ENCODE measurements at regions not wholly inside any gene's neighbourhood (a gene's known extent, or its start where the extent isn't known, plus 50 kb on each side); places are given as distances from the start of the nearest gene placed in this dataset.

DNA sequence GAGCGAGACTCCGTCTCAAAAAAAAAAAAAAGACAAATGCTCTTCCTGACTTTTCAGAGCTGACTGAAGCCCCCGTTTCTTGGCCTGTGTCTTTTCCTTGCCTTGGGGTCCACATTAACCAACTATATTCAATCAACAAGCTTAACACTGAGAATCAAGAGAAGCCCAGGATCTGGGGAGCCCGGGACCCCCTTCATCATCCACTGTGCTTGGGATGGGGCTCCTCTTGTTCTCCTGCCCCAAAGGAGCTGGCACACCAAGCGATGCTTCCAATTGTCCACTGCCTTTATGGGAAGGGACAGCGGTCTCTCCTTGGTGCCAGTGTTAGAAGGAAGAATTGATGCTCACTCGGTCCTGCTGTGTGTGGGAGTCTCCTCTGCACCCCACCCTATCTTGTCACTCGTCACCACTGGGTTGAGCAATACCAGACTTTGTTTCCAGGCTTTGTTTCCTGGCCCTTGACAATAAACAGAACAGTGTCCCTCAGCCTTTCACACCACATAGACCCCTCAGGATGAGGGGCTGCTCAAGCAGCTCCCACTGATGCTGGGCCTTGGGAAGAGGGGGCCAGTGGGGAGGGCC is 146.7 kb downstream of the KCNJ12 start:
- Histone ChIP-seq H3K27ac (ENCODE audit: low read depth, low read length) (no peak overlapping the region), H3K4me3 (ENCODE audit: low read depth in 1 of 2, low read length in 2 of 2) (no peak overlapping the region), H3K27me3 (ENCODE audit: control insufficient read depth in 1 of 2, insufficient read depth in 2 of 2, low read length in 2 of 2) (no peaks in the 10 kb centered on the region), H3K9ac (ENCODE audit: low read length) (no peak overlapping the region), H3K9me3 (ENCODE audit: low read length) (no peaks in the 10 kb centered on the region), H3K4me1 (ENCODE audit: insufficient read depth, low read length) (peaks cover 9% of the 10 kb centered on the region), H3K36me3 (ENCODE audit: insufficient read depth, low read length) (no peaks in the 10 kb centered on the region)

DNA sequence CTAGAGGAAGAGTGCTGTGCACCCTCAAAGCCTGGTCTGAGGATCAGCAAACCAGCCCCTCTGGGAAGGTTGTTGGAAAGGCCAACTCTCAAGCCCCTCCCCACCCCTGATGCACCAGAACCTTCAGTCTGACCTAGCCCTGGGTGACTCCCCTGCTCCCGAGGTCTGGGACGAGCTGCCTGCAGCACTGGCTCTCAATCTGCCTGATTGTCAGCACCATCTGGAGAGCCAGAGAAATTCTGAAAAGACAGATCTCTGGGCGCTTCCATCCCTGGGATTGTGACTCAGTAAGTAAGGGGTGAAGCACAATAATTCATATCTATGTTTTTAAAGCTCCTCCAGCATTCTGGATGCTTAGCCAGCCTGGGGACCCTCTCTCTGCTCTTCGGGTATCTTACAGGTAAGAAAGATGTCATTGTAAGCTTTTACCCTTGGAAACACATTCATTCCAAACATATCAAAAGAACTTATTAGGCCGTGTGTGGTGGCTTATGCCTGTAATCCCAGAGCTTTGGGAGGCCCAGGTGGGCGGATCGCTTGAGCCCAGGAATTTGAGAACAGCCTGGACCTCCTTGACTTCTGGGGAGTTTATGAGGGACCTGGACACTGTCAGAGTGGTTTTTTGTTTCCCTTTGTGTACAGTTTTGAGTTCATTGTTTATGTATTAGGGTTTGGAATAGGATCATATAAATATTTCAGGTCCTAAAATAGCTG is 147.5 kb downstream of the KCNJ12 start:
- Histone ChIP-seq H3K27me3 (ENCODE audit: control insufficient read depth in 1 of 2, insufficient read depth in 2 of 2, low read length in 2 of 2) (no peaks in the 10 kb centered on the region), H3K9me3 (ENCODE audit: low read length) (no peaks in the 10 kb centered on the region), H3K36me3 (ENCODE audit: insufficient read depth, low read length) (no peaks in the 10 kb centered on the region), H3K4me3 (ENCODE audit: low read depth in 1 of 2, low read length in 2 of 2) (no peak overlapping the region), H3K9ac (ENCODE audit: low read length) (no peak overlapping the region), H3K4me1 (ENCODE audit: insufficient read depth, low read length) (peaks cover 9% of the 10 kb centered on the region), H3K27ac (ENCODE audit: low read depth, low read length) (no peak overlapping the region)

DNA sequence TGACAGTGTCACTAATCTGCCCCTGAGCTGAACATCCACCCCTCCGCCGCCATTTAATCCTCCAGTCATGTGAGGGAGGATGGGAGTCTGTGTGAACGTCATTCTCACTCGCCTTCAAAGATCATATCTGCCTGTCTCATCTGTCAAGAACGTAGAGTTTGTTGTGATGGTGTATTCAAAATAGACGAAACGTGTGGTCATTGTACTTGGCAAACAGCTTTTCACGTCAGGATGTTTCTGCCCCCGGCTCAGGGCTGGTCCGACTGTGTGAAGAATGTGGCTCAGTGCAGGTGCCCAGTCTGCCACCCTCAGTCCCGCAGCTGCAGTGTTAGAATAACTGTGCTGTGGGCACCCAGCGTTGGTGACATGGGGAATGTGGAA is 148.0 kb downstream of the KCNJ12 start:
- Histone ChIP-seq H3K27ac (ENCODE audit: low read depth, low read length) (no peak overlapping the region), H3K4me1 (ENCODE audit: insufficient read depth, low read length) (peaks cover 9% of the 10 kb centered on the region), H3K27me3 (ENCODE audit: control insufficient read depth in 1 of 2, insufficient read depth in 2 of 2, low read length in 2 of 2) (no peaks in the 10 kb centered on the region), H3K36me3 (ENCODE audit: insufficient read depth, low read length) (no peaks in the 10 kb centered on the region), H3K9me3 (ENCODE audit: low read length) (no peaks in the 10 kb centered on the region), H3K4me3 (ENCODE audit: low read depth in 1 of 2, low read length in 2 of 2) (no peak overlapping the region), H3K9ac (ENCODE audit: low read length) (no peak overlapping the region)

- peaks cover 4% of the 10 kb centered on the region for H3K36me3 ChIP-seq (ENCODE audit: insufficient read depth, low read length)
- no peaks in the 10 kb centered on the region for H3K9me3 ChIP-seq (ENCODE audit: low read length)
- H3K4me1 ChIP-seq (ENCODE audit: insufficient read depth, low read length) = peaks cover 9% of the 10 kb centered on the region
- H3K4me3 ChIP-seq (ENCODE audit: low read depth in 1 of 2, low read length in 2 of 2) = no peak overlapping the region
- no peak overlapping the region for H3K27ac ChIP-seq (ENCODE audit: low read depth, low read length)
- H3K9ac ChIP-seq (ENCODE audit: low read length) = no peak overlapping the region
- H3K27me3 ChIP-seq (ENCODE audit: control insufficient read depth in 1 of 2, insufficient read depth in 2 of 2, low read length in 2 of 2) = no peaks in the 10 kb centered on the region
These were observed 149.4 kb downstream of the KCNJ12 start for GRCh38 chr17:21525464-21526130.

- peaks cover 17% of the 10 kb centered on the region for H3K36me3 ChIP-seq (ENCODE audit: insufficient read depth, low read length)
- no peak overlapping the region for H3K27ac ChIP-seq (ENCODE audit: low read depth, low read length)
- no peak overlapping the region for H3K4me3 ChIP-seq (ENCODE audit: low read depth in 1 of 2, low read length in 2 of 2)
- peaks cover 9% of the 10 kb centered on the region for H3K4me1 ChIP-seq (ENCODE audit: insufficient read depth, low read length)
- H3K9me3 ChIP-seq (ENCODE audit: low read length) = no peaks in the 10 kb centered on the region
- no peak overlapping the region for H3K9ac ChIP-seq (ENCODE audit: low read length)
- no peaks in the 10 kb centered on the region for H3K27me3 ChIP-seq (ENCODE audit: control insufficient read depth in 1 of 2, insufficient read depth in 2 of 2, low read length in 2 of 2)
These were observed 152.0 kb downstream of the KCNJ12 start for GRCh38 chr17:21528031-21528695.

GRCh38 chr17:21530311-21530710 is 154.2 kb downstream of the KCNJ12 start:
- no peak overlapping the region for H3K27ac ChIP-seq (ENCODE audit: low read depth, low read length)
- H3K9me3 ChIP-seq (ENCODE audit: low read length) = no peaks in the 10 kb centered on the region
- H3K36me3 ChIP-seq (ENCODE audit: insufficient read depth, low read length) = peaks cover 36% of the 10 kb centered on the region
- H3K4me1 ChIP-seq (ENCODE audit: insufficient read depth, low read length) = no peaks in the 10 kb centered on the region
- H3K4me3 ChIP-seq (ENCODE audit: low read depth in 1 of 2, low read length in 2 of 2) = no peak overlapping the region
- H3K27me3 ChIP-seq (ENCODE audit: control insufficient read depth in 1 of 2, insufficient read depth in 2 of 2, low read length in 2 of 2) = no peaks in the 10 kb centered on the region
- no peak overlapping the region for H3K9ac ChIP-seq (ENCODE audit: low read length)

DNA sequence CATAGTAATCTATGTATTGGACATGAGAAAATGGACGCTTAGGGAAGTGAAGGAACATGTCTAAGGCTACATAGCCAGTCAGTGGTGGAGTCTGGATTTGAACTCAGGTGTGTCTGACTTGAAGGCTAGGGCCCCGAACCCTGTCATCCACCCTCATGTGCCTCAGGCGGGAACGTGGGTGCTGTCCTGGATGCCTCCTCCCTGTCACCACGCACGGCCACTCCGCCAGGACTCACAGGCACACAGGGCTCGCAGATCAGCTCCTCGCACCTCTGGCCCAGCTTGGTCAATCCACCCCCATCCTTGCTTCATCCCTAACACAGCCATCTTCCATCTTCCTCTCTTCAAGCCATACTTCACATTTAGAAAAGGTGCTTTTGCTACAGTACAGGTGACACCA is 154.7 kb downstream of the KCNJ12 start:
- H3K36me3 ChIP-seq (ENCODE audit: insufficient read depth, low read length) = peaks cover 36% of the 10 kb centered on the region
- H3K9me3 ChIP-seq (ENCODE audit: low read length) = no peaks in the 10 kb centered on the region

GRCh38 chr17:21532763-21533385 is 156.7 kb downstream of the KCNJ12 start:
- H3K36me3 ChIP-seq (ENCODE audit: insufficient read depth, low read length) = peaks cover 36% of the 10 kb centered on the region
- H3K27ac ChIP-seq (ENCODE audit: low read depth, low read length) = no peak overlapping the region

More for the DNA sequence above, 154.7 kb downstream of the KCNJ12 start:
- no peak overlapping the region for H3K4me3 ChIP-seq (ENCODE audit: low read depth in 1 of 2, low read length in 2 of 2)
- no peaks in the 10 kb centered on the region for H3K4me1 ChIP-seq (ENCODE audit: insufficient read depth, low read length)
- H3K9ac ChIP-seq (ENCODE audit: low read length) = no peak overlapping the region
- no peak overlapping the region for H3K27ac ChIP-seq (ENCODE audit: low read depth, low read length)
- no peaks in the 10 kb centered on the region for H3K27me3 ChIP-seq (ENCODE audit: control insufficient read depth in 1 of 2, insufficient read depth in 2 of 2, low read length in 2 of 2)

DNA sequence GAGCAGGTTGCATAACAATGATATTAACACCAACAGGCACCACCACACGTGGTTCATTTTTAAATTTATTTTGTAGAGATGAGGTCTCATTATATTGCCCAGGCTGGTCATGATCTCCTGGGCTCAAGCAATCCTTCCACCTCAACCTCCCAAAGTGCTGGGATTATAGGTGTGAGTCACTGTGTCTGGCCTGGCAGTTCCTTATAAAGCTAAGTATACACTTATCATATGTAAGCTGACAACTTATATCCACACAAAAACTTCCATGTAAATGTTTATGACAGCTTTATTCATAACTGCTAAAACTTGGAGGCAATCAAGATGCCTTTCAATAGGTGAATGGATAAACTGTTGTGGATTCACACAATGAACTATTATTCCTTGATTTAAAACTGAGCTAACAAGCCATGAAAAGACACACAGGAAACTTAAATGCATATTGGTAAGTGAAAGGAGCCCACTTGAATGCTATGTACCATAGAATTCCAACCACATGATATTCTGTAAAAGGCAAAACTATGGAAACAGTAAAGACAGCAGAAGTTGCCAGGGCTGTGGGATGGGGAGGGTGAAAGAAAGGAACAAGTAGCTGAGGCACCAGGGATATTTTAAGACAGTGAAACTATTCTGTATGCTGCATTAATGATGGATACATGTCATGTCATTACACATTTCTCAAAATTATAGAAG is 156.5 kb upstream of the KCNJ18 start:
- H3K27ac ChIP-seq (ENCODE audit: low read depth, low read length) = no peak overlapping the region
- no peaks in the 10 kb centered on the region for H3K27me3 ChIP-seq (ENCODE audit: control insufficient read depth in 1 of 2, insufficient read depth in 2 of 2, low read length in 2 of 2)

More at GRCh38 chr17:21532763-21533385, 156.7 kb downstream of the KCNJ12 start:
- Histone ChIP-seq H3K27me3 (ENCODE audit: control insufficient read depth in 1 of 2, insufficient read depth in 2 of 2, low read length in 2 of 2) (no peaks in the 10 kb centered on the region), H3K4me1 (ENCODE audit: insufficient read depth, low read length) (no peaks in the 10 kb centered on the region), H3K4me3 (ENCODE audit: low read depth in 1 of 2, low read length in 2 of 2) (no peak overlapping the region), H3K9me3 (ENCODE audit: low read length) (no peaks in the 10 kb centered on the region), H3K9ac (ENCODE audit: low read length) (no peak overlapping the region)

GRCh38 chr17:21537302-21537701 is 155.0 kb upstream of the KCNJ18 start:
- no peak overlapping the region for H3K4me3 ChIP-seq (ENCODE audit: low read depth in 1 of 2, low read length in 2 of 2)
- no peaks in the 10 kb centered on the region for H3K4me1 ChIP-seq (ENCODE audit: insufficient read depth, low read length)
- no peaks in the 10 kb centered on the region for H3K9me3 ChIP-seq (ENCODE audit: low read length)
- H3K9ac ChIP-seq (ENCODE audit: low read length) = no peak overlapping the region
- no peak overlapping the region for H3K27ac ChIP-seq (ENCODE audit: low read depth, low read length)
- H3K27me3 ChIP-seq (ENCODE audit: control insufficient read depth in 1 of 2, insufficient read depth in 2 of 2, low read length in 2 of 2) = no peaks in the 10 kb centered on the region
- peaks cover 24% of the 10 kb centered on the region for H3K36me3 ChIP-seq (ENCODE audit: insufficient read depth, low read length)

More for the DNA sequence above, 156.5 kb upstream of the KCNJ18 start:
- Histone ChIP-seq H3K4me3 (ENCODE audit: low read depth in 1 of 2, low read length in 2 of 2) (no peak overlapping the region), H3K9me3 (ENCODE audit: low read length) (no peaks in the 10 kb centered on the region), H3K36me3 (ENCODE audit: insufficient read depth, low read length) (peaks cover 32% of the 10 kb centered on the region), H3K4me1 (ENCODE audit: insufficient read depth, low read length) (no peaks in the 10 kb centered on the region), H3K9ac (ENCODE audit: low read length) (no peak overlapping the region)

DNA sequence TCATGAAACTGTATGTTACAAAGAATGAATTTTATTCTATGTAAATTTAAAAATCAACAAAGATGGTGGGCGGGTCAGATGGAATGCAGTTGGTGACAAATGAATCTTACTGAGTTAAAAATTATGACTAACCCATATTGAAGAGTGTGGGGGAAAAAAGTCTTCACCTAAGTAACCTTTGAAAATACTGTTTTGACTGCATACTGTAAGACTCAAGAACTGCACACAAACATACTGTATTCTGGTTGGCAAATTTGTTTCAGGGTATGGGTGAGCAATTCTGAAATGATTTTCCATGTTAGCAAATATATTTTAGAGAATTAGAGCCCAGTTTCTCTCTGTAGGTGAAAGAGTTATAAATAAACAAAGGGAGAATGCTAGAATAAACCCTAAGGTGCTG is 153.7 kb upstream of the KCNJ18 start:
- peaks cover 20% of the 10 kb centered on the region for H3K36me3 ChIP-seq (ENCODE audit: insufficient read depth, low read length)
- H3K4me3 ChIP-seq (ENCODE audit: low read depth in 1 of 2, low read length in 2 of 2) = no peak overlapping the region
- H3K27ac ChIP-seq (ENCODE audit: low read depth, low read length) = no peak overlapping the region
- no peaks in the 10 kb centered on the region for H3K9me3 ChIP-seq (ENCODE audit: low read length)
- no peak overlapping the region for H3K9ac ChIP-seq (ENCODE audit: low read length)
- no peaks in the 10 kb centered on the region for H3K4me1 ChIP-seq (ENCODE audit: insufficient read depth, low read length)
- no peaks in the 10 kb centered on the region for H3K27me3 ChIP-seq (ENCODE audit: control insufficient read depth in 1 of 2, insufficient read depth in 2 of 2, low read length in 2 of 2)
